OCI-LY7 (cell line): ENCODE measurements at regions not wholly inside any gene's neighbourhood (a gene's known extent, or its start where the extent isn't known, plus 50 kb on each side); places are given as distances from the start of the nearest gene placed in this dataset.
"Not testable (repeated sequence)": the region's sequence is repeated elsewhere in the genome, so short reads cannot be mapped to it uniquely, and the experiment has no call there.

Experiments used
- BruUV-seq: library from RNA; stranded (reverse); fragments of 400-500 nt; replicated peaks from 2 replicates; lab custom pipeline; 2021; lab: Mats Ljungman, UMichigan
- CTCF ChIA-PET: fragments of 300-600 bp; sonication (Branson Sonifier 250); formaldehyde crosslinking; loops from one replicate; lab custom pipeline; 2022; ENCODE audit warnings: antibody characterized with exemption; ENCODE audit not compliant: unreplicated experiment; lab: Charles Lee
- POLR2A ChIA-PET: fragments of 300-600 bp; sonication (Branson Sonifier 250); formaldehyde crosslinking; loops from one replicate; lab custom pipeline; 2022; ENCODE audit warnings: antibody characterized with exemption; lab: Charles Lee
- DNase-seq: peaks from one replicate; pipeline ENCODE4 v3.0.0-alpha.2; 2015; ENCODE audit warnings: low spot score
- H2AFZ ChIP-seq: fragments of 200-600 bp; sonication (generic), shearing (Covaris generic); 2 replicates; pipeline ENCODE4 v1.6.1; 2014; ENCODE audit warnings: mild to moderate bottlenecking, antibody characterized with exemption, low read length, moderate library complexity
- H3K27ac ChIP-seq: fragments of 200-600 bp; sonication (generic); 2 replicates; pipeline ENCODE4 v1.5.1; 2014; ENCODE audit warnings: mixed run types, low read depth, mild to moderate bottlenecking, moderate library complexity, low read length, inconsistent platforms; ENCODE audit not compliant: poor library complexity, severe bottlenecking
- H3K36me3 ChIP-seq: fragments of 200-600 bp; sonication (generic); 2 replicates; pipeline ENCODE4 v1.6.1; 2014; ENCODE audit warnings: mild to moderate bottlenecking, antibody characterized with exemption, low read length, moderate library complexity, mixed read lengths; ENCODE audit not compliant: insufficient read depth
- H3K4me1 ChIP-seq: fragments of 200-600 bp; sonication (generic); 2 replicates; pipeline ENCODE4 v1.5.1; 2014; ENCODE audit warnings: mild to moderate bottlenecking, low read length; ENCODE audit not compliant: insufficient read depth, poor library complexity, severe bottlenecking
- H3K4me2 ChIP-seq: fragments of 200-600 bp; sonication (generic); 2 replicates; pipeline ENCODE4 v1.6.1; 2014; ENCODE audit warnings: mild to moderate bottlenecking, low read length
- H3K4me3 ChIP-seq: fragments of 200-600 bp; sonication (generic); 2 replicates; pipeline ENCODE4 v1.5.1; 2014; ENCODE audit warnings: mild to moderate bottlenecking, low read depth, low read length; ENCODE audit not compliant: poor library complexity, severe bottlenecking
- H3K79me2 ChIP-seq: fragments of 200-600 bp; sonication (generic); 2 replicates; pipeline ENCODE4 v1.6.1; 2016; ENCODE audit warnings: low read depth, mild to moderate bottlenecking, low read length, moderate library complexity, mixed read lengths; ENCODE audit not compliant: insufficient read depth
- H3K9me2 ChIP-seq: fragments of 200-600 bp; sonication (generic); 2 replicates; pipeline ENCODE4 v1.6.1; 2016; ENCODE audit warnings: mild to moderate bottlenecking, low read length, mixed read lengths; ENCODE audit not compliant: insufficient read depth
- H3K9me3 ChIP-seq: fragments of 200-600 bp; sonication (generic); 2 replicates; pipeline ENCODE4 v1.6.1; 2014; ENCODE audit warnings: mild to moderate bottlenecking, mixed run types, low read length, mixed read lengths
- H4K20me1 ChIP-seq: fragments of 200-600 bp; sonication (generic); 2 replicates; pipeline ENCODE4 v1.6.1; 2014; ENCODE audit warnings: mild to moderate bottlenecking, antibody characterized with exemption, low read length, moderate library complexity, mixed read lengths; ENCODE audit not compliant: insufficient read depth
- CTCF ChIP-seq: fragments of 200-600 bp; sonication (generic); conservative IDR thresholded peaks from 2 replicates; pipeline ENCODE4 v1.5.1; 2014; ENCODE audit warnings: mild to moderate bottlenecking, antibody characterized with exemption, low read length, moderate library complexity, mixed read lengths
- EZH2phosphoT487 ChIP-seq: fragments of 200-600 bp; sonication (generic); IDR thresholded peaks from 2 replicates; pipeline ENCODE4 v1.6.1; 2018; ENCODE audit warnings: low read depth, borderline replicate concordance, mild to moderate bottlenecking, mixed run types, antibody characterized with exemption, low read length, moderate library complexity, mixed read lengths
- intact Hi-C: fragments of 100-400 bp; cut with micrococcal nuclease; formaldehyde crosslinking; loops from one replicate; pipeline ENCODE4 v1.10.0; 2022; ENCODE audit not compliant: unreplicated experiment

DNA sequence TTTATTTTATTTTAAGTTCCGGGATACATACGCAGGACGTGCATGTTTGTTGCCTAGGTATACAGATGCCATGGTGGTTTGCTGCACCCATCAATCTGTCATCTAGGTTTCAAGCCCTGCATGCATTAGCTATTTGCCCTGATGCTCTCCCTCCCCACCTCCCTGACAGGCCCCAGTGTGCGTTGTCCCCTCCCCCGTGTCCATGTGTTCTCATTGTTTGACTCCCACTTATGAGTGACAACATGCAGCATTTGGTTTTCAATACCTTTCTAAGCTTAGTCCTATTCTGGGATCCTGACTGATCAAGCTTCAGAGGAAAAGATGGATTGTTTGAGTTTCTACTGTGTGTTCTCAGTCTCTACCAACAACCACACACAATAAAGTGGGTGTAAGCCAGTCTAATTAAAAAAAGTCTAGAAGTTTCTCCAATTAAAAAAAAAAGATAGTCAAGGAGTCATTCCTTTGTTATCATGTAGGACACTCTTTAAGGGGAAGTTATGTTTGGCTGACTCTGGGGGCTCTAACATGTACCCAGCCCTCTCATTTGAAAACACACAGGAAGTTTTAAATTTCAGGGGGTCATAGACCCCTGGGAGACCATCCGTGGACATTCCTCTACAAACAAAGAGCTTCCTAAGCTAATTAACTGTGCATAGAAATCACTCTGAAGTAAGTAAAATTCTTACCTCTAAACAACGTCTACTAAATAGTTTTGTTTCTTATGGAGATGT is 66.3 kb upstream of the ADAMTS18 start:
- no TSS peak for BruUV-seq
- no peaks in the 10 kb centered on the region for H3K4me1 ChIP-seq
- no peak overlapping the region for H2AFZ ChIP-seq
- TF ChIP-seq CTCF (no peak), EZH2phosphoT487 (no peak)
- no peak overlapping the region for H3K27ac ChIP-seq
- ChIA-PET CTCF (no interaction called here), POLR2A (interaction anchor here (0.6 to 0.9 kb wide), 3 partner anchors 12 to 1190 kb away, joined by 3 read pairs; no protein-coding TSS in a partner anchor)
- no peaks in the 10 kb centered on the region for H3K79me2 ChIP-seq
- no peak overlapping the region for H3K4me2 ChIP-seq
- DNase-seq, result no peak
- no peaks in the 10 kb centered on the region for H4K20me1 ChIP-seq
- intact Hi-C loops, result no loop called here
- no peak overlapping the region for H3K4me3 ChIP-seq
- no peaks in the 10 kb centered on the region for H3K36me3 ChIP-seq
- no peaks in the 10 kb centered on the region for H3K9me3 ChIP-seq
- H3K9me2 ChIP-seq, result no peaks in the 10 kb centered on the region

GRCh38 chr16:77502448-77502847 is 67.6 kb upstream of the ADAMTS18 start:
- Histone ChIP-seq H3K27ac (no peak overlapping the region), H3K9me2 (no peaks in the 10 kb centered on the region), H3K4me2 (no peak overlapping the region), H4K20me1 (no peaks in the 10 kb centered on the region), H3K9me3 (no peaks in the 10 kb centered on the region), H3K79me2 (no peaks in the 10 kb centered on the region), H3K4me3 (no peak overlapping the region), H3K4me1 (no peaks in the 10 kb centered on the region), H2AFZ (no peak overlapping the region), H3K36me3 (no peaks in the 10 kb centered on the region)
- TF ChIP-seq CTCF (no peak), EZH2phosphoT487 (no peak)
- DNase-seq, result no peak
- intact Hi-C loops, result no loop called here
- POLR2A ChIA-PET, result interaction anchor here (1.0 to 1.2 kb wide), 2 partner anchors 13 to 66 kb away, joined by 3 read pairs; no protein-coding TSS in a partner anchor
- CTCF ChIA-PET, result no interaction called here
- no TSS peak for BruUV-seq

GRCh38 chr16:77506492-77506891 is 71.7 kb upstream of the ADAMTS18 start:
- BruUV-seq, CTCF ChIA-PET: not testable (repeated sequence)

More at GRCh38 chr16:77506492-77506891, 71.7 kb upstream of the ADAMTS18 start:
- H3K27ac ChIP-seq, H3K4me1 ChIP-seq, H3K9me2 ChIP-seq, H3K9me3 ChIP-seq, intact Hi-C loops, H4K20me1 ChIP-seq, H3K79me2 ChIP-seq, H3K36me3 ChIP-seq, H3K4me2 ChIP-seq, POLR2A ChIA-PET, DNase-seq, H2AFZ ChIP-seq, H3K4me3 ChIP-seq: not testable (repeated sequence)
